ENCODE measurements at regions not wholly inside any gene's neighbourhood (a gene's known extent, or its start where the extent isn't known, plus 50 kb on each side); places are given as distances from the start of the nearest gene placed in this dataset.
"Not testable (repeated sequence)": the region's sequence is repeated elsewhere in the genome, so short reads cannot be mapped to it uniquely, and the experiment has no call there.

- no peak for DNase-seq
These were observed 854.3 kb downstream of the METTL15 start for GRCh38 chr11:28962502-28962901.

GRCh38 chr11:28961726-28962125 is 853.5 kb downstream of the METTL15 start:
- no peak for DNase-seq

- no peak for DNase-seq
These were observed 848.3 kb downstream of the METTL15 start for GRCh38 chr11:28956446-28956845.

GRCh38 chr11:28951191-28951590 is 843.0 kb downstream of the METTL15 start:
- no peak for DNase-seq

- DNase-seq = no peak
These were observed 831.2 kb downstream of the METTL15 start for GRCh38 chr11:28939381-28939780.

GRCh38 chr11:28938091-28938490 is 829.9 kb downstream of the METTL15 start:
- DNase-seq = no peak

DNA sequence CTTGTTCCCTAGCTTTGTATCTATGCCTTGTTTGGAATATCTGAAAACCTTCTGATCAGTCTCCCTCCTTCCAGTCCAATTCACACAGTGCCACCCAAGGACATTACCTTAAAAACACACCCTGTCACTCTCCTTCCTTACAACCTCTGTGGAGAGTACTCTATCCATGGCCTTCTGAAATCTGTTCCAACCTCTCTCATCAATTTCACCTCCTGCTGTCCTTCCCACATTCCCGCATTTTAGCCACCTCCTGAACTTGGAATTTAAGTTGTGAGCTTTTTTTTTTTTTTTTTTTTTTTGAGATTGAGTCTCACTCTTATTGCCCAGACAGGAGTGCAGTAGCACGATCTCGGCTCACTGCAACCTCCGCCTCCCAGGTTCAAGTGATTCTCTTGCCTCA is 824.8 kb downstream of the METTL15 start:
- DNase-seq = no peak

- no peak for DNase-seq
These were observed 815.8 kb downstream of the METTL15 start for GRCh38 chr11:28924004-28924403.

DNA sequence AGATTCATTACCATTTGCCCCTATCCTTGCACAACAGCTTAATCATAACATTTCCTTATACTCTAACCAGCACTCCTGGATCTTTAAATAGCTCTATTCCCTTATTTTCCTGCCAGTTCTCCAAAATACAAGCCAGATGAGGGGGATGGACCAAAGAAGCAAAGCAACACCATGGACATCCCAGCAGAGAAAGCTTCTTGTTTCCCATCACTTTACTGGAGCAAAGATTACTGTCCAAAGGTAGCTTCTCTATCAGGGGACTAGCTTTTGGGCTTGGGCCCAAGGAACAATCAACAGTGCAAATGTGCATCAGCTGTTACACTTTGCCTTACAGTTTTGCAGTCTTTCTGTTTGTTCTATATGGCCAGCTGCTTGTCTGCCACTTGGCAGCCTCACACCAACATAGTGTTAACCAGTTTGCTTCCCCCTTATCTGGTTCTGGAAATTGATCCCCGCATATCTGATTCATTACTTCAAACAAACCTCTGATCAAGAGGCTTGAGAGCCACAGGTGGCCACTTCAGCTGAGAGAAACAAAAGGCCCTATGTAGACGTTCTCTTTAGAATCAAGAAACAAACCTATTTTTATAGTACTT is 814.3 kb downstream of the METTL15 start:
- DNase-seq = no peak

DNA sequence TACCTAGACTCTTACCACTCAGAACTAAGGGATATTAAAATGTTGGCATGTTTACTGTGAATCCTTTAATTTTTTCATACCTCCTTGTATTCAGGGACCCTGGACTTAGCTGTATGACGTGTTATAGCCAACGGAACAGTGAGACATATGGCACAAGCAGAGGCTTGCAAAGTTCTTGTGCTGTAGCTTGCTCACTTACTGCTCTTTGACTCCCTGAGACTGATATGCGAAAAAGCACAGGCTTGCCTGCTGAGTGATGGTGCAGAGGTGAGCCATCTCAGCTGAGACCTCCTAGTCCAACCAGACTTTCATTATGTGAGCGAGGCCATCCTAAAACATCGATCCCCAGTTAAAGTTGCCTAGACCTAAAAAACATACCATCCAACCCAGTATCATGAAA is 811.0 kb downstream of the METTL15 start:
- DNase-seq = no peak

DNA sequence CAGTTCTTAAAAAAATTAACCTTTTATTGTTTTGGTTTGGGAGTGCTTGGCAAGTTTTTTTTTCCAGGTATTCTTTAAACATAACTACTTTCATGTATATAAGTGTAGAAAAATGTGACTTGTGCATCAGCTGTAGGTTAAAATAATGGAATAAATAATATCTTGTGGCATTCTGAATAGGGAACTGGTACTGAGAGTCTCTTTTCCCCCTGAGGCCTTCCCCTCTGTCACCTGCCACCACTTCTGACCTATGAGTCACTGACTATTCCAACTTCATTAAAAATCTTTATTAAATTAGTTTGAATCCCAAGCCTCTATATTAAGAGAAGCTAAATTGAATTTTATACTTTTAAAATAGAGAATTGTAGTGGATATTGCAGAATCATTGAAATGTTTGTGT is 805.7 kb downstream of the METTL15 start:
- DNase-seq = no peak

- no peak for DNase-seq
These were observed 803.6 kb downstream of the METTL15 start for GRCh38 chr11:28911829-28912228.

DNA sequence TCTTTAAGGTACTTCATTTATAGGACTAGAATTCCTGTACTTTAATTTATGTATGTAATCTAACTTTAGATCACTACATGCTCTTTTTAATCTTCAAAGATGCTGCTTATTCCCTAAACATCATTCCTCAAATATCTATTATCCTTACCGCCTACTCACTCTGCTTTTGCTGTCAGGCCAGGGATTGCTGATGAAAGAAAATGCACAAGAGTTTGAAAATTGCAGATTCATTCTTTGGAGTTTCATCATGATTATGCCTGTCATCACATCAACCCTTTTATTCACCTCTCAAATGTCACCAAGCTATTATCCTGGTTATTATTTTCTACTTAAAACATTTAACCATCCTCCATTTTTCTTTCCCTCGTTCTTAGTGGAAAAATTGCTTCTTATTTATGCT is 802.7 kb downstream of the METTL15 start:
- no peak for DNase-seq

GRCh38 chr11:28903716-28904115 is 795.5 kb downstream of the METTL15 start:
- no peak for DNase-seq

GRCh38 chr11:28900427-28900826 is 792.2 kb downstream of the METTL15 start:
- no peak for DNase-seq

DNA sequence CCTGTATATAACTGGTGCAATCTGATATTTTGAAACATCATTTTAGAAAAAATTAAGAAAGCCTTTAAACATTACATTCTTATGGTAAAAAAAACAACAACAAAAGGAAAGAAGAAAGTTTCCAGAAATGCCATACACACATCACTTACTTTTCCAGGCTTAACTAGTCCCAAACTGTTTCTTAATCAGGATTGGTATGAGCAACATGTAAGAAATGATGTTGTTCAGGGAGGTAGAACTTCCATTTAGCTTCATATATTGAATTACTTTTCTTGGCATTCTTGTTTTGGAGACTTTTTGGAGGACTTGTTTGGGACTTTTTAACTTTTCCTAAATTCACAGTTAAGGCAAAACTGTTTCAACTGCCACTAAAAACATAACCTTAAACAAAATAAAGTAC is 791.5 kb downstream of the METTL15 start:
- no peak for DNase-seq

GRCh38 chr11:28890601-28891040 is 782.4 kb downstream of the METTL15 start:
- DNase-seq = not testable (repeated sequence)

DNA sequence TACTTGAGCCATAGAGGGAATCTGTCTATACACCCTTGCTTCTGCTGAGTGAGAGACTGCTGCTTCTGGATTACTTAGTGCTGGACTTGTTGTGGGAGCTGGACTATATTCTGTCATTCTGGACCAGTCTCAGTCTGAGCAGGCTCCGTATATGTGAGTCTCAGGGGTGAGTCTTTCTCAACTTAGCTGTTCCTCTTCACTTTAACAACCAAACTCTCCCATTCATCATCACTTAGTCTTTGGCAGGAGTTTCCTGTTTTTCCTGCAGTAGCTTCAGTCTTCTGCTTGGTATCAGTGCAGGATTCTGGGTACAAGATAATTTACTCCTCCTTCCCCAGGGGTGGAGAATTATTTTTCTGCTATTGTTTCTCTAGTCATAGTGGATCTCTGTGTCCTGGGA is 779.5 kb downstream of the METTL15 start:
- no peak for DNase-seq

GRCh38 chr11:28879869-28880268 is 771.7 kb downstream of the METTL15 start:
- no peak for DNase-seq

- no peak for DNase-seq
These were observed 769.8 kb downstream of the METTL15 start for GRCh38 chr11:28878025-28878424.

- DNase-seq = no peak
These were observed 769.2 kb downstream of the METTL15 start for GRCh38 chr11:28877340-28877739.

DNA sequence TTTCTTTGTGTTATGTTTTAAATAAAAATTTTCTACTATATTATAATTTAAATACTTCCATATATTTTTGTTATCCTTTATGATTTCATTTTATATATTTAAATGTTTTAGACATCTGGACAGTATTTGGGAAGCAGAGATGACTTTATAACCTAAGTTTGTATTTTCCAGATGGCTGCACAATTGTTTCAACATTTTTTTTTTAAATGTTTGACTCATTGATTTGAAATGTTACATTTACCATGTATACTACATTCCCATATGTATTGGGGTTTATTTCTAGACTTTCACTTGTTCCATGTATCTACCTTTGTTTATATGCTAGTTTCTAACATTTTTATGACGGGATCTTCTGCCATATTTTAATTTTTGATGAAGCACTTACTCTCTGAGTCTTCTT is 766.5 kb downstream of the METTL15 start:
- no peak for DNase-seq

DNA sequence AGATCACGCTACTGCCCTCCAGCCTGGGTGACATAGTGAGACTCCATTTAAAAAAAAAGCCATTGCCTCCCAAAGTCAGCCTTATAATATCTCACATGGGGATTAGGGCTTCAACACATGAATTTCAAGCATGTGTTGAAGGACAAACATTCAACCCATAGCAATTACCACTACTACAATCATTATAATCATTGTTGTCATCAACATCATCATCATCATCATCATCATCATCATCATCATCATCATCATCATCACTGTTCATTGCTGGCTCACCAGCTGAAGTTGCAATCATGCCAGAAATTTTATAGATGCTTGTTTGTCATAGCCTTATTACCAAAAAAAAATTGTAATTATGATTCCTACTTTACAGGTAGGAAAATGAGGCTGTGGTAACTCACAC is 762.9 kb downstream of the METTL15 start:
- no peak for DNase-seq

DNA sequence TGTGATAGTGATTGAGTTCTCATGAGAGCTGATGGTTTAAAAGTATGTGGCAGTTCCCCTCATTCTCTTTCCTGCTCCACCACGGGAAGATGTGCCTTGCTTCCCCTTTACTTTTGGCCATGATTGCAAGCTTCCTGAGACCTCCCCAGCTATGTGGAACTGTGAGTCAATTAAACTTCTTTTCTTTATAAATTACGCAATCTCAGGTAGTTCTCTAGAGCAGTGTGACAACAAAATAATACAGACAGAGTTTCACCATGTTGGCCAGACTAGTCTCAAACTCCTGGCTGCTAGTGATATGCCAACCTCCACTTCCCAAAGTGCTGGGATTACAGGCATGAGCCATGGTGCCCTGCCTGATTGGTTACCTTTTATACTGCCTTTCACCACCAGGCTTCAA is 755.2 kb downstream of the METTL15 start:
- DNase-seq = no peak

DNA sequence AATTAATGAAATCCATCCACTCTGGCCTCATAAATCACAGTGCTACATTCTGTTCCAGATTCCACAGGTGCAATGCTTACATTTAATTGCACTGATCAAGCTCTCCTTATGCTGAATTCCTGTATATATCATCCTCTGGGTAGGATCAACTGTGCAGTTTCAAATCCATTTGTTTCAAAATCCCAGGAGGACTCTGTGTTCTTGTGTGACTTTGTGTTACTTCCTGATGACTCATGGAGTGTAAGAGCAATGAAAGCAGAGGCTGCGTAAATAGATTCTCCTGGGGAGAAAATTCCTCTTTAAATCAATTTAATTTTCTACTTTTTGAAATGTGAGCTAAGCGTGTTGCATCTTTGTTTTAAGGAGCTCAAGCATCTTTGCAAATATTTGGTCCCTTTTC is 752.7 kb downstream of the METTL15 start:
- no peak for DNase-seq

DNA sequence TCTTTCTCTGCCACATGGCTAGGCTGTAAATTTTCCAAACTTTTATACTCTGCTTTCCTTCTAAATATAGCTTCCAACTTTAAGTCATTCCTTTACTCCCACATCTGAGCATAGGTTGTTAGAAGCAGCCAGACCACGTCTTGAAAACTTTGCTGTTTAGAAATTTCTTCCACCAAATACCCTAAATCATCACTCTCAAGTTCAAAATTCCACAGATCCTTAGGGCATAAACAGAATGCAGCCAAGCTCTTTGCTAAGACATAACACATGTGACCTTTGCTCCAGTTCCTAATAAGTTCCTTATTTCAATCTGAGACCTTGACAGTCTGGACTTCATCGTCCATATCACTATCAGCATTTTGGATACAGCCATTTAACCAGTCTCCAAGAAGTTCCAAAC is 749.9 kb downstream of the METTL15 start:
- no peak for DNase-seq
